ENCODE measurements at regions not wholly inside any gene's neighbourhood (a gene's known extent, or its start where the extent isn't known, plus 50 kb on each side); places are given as distances from the start of the nearest gene placed in this dataset.
"Not testable (repeated sequence)": the region's sequence is repeated elsewhere in the genome, so short reads cannot be mapped to it uniquely, and the experiment has no call there.

GRCh38 chr2:191476901-191477300 lies 201.0 kb upstream of the NABP1 start:
- no peak for DNase-seq

DNA sequence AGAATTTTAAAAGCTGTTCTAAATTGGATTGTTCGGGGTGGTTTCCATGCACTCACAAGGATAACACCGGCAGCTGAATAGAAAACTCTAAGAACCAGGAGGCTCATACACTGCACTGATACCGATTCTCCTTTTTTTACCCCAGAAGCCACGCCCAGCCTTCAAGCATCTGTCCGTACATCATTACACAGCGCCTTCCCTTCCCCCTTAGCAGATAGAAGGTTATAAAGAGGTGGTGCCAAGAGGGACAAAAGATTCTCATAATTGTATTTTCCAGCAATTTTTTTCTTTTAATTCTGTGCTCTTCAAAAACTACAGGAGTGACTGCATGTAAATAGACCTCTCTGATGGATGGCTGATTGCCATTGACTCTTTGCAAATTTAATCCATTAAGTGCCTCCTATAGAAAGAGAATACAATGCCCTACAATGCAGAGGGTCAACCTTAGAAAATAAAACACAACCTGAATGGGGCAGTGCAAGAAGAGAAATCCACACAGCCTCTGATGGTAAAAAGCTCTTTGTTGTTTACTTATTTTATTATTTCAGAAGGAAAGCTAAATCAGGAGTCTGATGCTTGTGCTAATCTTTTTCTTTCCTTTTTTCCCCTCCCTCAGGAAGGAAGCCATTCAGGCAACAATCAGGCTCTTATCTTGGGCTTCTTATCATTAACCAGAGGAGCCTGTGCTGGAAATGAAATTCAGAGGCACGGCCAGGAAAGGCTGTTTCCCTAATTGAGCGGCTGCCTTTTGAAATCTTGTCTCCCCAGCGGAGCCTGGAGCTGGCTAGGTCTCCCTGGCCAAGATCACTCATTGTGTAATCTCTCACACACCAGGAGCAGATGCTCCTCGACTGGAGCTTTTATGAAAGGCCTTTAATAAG lies 198.9 kb upstream of the NABP1 start:
- peak; percentile 94 for DNase-seq

DNA sequence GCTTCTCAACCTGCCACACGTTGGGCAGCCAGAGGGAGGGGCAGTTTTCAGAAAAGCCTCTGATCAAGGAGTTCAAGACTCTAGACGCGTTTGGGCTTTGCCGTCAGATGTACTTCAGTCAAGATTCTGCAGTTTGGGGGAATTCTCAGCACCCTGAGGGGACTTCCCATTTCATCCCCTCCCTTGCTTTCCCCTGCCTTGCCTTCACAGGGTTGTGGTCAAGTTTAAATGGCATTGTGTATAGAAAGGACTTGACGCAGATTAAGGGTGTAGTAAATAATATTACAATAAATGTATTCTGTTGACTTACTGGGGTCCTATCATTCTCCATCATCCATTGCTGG lies 198.3 kb upstream of the NABP1 start:
- no peak for DNase-seq

GRCh38 chr2:191481305-191482070 lies 196.4 kb upstream of the NABP1 start:
- no peak for DNase-seq

GRCh38 chr2:191483117-191483516 lies 194.8 kb upstream of the NABP1 start:
- no peak for DNase-seq

DNA sequence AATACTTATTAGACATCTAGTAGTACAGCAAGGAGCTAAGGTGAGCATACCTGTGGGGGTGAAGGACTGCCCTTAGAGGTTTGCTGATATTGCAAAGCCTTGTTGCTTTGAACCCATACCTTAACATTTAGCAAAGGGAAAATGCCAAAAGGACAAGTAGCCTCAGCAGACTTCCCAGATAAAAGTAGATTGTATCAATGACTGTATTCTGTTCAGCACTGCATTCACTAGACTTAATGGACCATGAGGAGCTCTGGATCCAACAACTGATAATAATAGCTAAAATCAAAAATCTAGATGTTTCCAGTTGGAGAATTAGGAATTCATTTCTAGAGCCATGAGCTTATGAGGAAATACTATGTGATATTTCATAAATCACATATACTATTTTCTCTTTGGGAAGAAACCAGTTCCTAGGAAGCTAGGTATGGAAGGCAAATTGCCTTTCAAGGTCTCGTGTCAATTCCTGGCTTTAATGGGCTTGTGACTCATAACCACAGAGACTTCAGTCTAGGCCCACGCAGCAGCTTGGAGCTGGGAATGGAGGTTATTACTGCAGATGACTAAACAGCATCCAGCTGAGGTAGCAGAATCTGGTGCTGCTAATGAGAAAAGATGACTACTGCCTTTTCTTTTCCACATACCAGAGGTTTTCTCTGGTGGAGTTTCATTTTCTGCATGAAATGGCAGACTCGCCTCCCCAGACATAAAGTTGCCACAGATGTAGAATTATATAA lies 191.2 kb upstream of the NABP1 start:
- no peak for DNase-seq

DNA sequence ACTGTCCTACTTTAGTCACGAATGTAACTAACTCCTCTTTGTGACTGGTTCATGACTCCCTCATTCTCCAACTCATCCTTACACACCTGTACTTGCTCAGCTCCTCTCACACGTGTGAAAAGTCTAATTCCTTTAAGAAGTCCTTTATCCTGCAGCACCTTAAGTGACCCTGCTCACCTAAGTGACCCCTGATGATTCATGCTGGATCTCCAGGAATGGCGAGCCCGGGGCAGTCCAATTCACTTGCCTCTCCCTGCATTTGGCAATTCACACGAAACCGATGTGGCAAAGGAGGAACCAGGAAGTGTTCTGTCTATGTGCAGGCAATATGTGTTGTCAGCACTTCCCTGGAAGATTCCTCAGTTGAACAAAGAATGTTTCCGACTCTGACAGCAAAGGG lies 189.8 kb upstream of the NABP1 start:
- no peak for DNase-seq

DNA sequence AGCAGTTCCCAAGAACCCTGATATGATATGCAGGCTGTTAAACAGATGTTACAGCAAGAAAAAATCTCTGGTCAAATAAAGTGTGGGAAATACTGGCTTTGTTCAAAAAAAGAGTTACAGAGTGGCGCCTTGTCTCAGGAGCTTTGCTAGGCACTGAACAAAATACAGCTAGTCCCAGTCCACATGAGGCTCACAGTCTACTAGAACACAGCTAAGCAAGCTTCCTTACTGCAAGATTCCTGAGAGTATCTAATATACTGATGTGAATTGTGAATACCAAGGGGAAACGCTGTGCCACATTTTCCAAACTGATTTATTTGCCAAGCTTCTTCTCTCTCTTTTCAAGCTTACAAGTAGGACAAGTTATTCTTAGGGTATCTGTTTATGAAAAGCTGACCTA lies 188.8 kb upstream of the NABP1 start:
- DNase-seq, result no peak

DNA sequence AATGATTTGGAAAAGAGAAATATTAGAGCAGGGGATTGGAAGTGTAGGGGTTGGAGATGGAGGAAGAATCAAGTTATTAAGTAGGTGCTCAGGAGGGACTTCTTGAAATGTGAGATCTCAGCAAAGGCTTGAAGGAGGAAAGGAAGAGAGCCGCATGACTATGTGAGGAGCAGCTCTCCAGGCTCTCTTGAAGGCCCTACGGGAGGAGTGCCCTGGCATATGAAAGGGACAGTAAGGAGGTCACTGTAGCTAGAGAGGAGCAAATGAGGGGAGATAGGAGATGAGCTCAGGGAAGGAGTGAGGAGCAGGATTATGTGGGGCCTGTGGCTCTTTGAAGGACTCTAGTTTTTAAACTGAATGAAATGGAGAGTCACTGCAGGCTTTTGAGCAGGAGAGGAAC lies 181.1 kb upstream of the NABP1 start:
- no peak for DNase-seq

DNA sequence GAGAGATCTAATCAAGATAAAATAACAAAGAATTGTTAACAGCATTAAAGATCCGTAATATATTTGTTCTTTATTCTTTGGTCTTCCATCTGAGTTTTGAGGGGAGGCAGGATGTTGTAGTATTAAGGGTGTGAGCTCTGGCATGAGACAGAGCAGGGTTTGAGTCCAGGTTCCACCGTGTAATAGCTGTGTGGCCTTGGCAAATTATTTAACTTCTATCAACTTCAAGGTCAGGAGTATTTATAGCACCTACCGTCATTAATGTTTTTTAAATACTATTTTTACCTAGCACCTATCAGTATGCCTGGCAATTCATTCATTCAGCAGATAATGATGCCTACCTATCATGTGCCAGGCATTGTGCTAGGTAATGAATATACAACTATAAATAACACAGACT lies 180.1 kb upstream of the NABP1 start:
- no peak for DNase-seq

- no peak for DNase-seq
These were observed 178.9 kb upstream of the NABP1 start for GRCh38 chr2:191499050-191499449.

DNA sequence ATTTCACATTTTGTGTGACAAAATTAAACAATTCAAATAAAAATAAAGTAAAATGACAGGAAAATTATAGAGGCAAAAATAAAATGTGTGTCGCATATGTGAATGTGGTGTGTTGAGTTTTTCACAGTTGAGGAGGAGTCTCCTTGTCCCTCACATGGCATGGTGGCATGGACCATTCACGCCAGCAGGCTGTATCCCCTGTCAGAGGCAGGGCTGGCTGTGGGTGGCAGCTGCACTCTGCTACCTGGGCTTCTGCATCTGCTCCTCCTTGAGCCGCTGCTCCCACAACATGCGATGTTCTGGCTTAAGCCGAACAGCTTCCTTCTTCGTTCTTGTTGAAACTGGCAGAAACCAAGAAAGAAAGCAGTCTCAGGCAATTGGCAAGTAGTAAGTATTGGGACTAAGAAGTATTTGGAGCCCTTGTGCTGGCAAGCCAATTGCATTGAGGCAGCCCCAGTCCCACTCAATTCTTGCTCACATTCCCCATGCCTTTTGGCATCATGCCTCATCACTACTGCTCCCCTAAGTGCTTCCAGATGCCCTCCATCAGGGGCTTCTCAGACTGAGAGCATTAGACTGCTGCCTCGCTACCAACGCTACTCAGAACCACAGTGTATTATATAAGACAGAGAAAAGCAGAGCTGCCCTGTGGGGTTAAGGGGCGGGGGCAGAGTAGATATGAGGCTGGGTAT lies 177.9 kb upstream of the NABP1 start:
- DNase-seq, result no peak

- DNase-seq, result no peak
These were observed 177.4 kb upstream of the NABP1 start for GRCh38 chr2:191500566-191500883.

- no peak for DNase-seq
These were observed 176.9 kb upstream of the NABP1 start for GRCh38 chr2:191500884-191501560.

GRCh38 chr2:191501561-191502168 lies 176.3 kb upstream of the NABP1 start:
- peak; percentile 16 for DNase-seq

- no peak for DNase-seq
These were observed 171.4 kb upstream of the NABP1 start for GRCh38 chr2:191506515-191506914.

DNA sequence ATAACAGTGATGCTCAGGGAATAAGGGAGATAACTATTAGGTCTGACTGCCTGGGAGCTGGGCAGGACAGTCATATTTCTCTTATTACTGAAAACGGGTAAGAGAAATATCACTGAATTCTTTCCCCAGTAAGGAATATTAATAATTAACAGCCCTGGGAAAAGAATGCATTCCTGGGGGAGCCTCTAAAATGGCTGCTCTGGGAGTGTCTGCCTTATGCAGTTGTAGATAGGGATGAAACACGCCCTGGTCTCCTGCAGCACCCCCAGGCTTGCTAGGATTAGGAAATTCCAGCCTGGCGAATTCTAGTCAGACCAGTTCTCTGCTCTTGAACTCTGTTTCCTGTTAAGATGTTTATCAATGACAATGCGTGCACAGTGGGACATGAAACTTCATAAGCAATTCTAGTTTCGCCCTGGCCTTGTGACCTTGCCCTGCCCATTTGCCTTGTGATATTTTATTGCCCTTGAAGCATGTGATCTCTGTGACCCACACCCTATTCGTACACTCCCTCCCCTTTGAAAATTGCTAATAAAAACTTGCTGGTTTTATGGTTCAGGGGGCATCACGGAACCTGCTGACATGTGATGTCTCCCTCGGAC lies 170.6 kb upstream of the NABP1 start:
- not testable (repeated sequence) for DNase-seq

GRCh38 chr2:191508738-191509137 lies 169.2 kb upstream of the NABP1 start:
- no peak for DNase-seq

- peak; percentile 40 for DNase-seq
These were observed 165.6 kb upstream of the NABP1 start for GRCh38 chr2:191512216-191512835.

DNA sequence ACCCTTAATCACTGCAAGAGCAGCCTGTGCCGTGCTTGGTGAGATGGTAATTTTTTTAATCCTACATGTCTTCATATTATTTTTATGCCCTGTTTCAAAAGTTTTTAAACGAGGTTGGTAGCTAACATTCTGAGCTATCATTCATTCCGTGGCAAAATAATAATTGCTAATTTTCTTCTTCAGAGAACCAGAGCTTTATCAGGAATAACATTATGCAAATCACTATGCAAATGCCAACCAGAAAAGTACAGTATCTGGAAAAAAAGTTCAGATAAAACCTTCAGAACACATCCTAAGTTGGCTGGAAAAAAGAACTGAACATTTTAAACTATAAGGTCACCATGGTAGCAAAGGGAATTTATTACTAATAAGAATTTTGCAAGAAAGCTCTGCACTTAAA lies 165.1 kb upstream of the NABP1 start:
- DNase-seq, result no peak

DNA sequence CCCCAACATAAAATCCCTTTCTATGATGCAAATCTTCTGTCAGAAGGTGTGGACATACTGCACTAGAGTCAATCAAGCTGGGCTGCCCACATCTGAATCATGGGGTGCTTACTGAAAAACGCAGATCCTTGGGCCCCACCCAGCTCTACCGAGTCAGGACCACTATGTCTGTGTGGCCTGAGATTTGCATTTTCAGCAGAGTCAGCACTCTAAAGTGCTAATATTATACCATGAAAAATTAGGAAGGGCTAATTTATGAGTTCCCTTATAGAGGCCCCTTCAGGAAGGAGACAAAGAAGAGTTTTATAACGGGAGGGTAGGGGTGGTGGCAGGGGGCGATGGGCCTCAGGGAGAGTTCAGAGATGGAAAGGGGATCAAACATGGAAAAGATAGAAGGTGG lies 163.3 kb upstream of the NABP1 start:
- no peak for DNase-seq
